ENCODE measurements at regions not wholly inside any gene's neighbourhood (a gene's known extent, or its start where the extent isn't known, plus 50 kb on each side); places are given as distances from the start of the nearest gene placed in this dataset.

- Histone ChIP-seq H3K4me2 (no peak overlapping the region), H3K4me3 (no peak overlapping the region), H3K27ac (no peak overlapping the region), H3K4me1 (no peaks in the 10 kb centered on the region), H3K9me3 (no peaks in the 10 kb centered on the region)
- DNase-seq (ENCODE audit: low read depth in 1 of 2, low spot score in 1 of 2) (no peak), FAIRE-seq (no peak), ATAC-seq (no peak)
- CTCF ChIA-PET = no interaction called here
- 2% methylated on average over 1 of the region's 1 CpG for WGBS (ENCODE audit: missing lambda C conversion rate)
- POLR2A ChIA-PET = no interaction called here
- TF ChIP-seq, protein P1, sequence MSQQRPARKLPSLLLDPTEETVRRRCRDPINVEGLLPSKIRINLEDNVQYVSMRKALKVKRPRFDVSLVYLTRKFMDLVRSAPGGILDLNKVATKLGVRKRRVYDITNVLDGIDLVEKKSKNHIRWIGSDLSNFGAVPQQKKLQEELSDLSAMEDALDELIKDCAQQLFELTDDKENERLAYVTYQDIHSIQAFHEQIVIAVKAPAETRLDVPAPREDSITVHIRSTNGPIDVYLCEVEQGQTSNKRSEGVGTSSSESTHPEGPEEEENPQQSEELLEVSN (IDR thresholded peaks at IDR 0.05; ENCODE audit: borderline replicate concordance, low read depth) = no peak
- TF ChIP-seq FOSL2 (IDR thresholded peaks at IDR 0.05) = no peak
- no peak for TF ChIP-seq FOSL2 (CRISPR knock-in tag; IDR thresholded peaks at IDR 0.05)
- TF ChIP-seq, protein P2, sequence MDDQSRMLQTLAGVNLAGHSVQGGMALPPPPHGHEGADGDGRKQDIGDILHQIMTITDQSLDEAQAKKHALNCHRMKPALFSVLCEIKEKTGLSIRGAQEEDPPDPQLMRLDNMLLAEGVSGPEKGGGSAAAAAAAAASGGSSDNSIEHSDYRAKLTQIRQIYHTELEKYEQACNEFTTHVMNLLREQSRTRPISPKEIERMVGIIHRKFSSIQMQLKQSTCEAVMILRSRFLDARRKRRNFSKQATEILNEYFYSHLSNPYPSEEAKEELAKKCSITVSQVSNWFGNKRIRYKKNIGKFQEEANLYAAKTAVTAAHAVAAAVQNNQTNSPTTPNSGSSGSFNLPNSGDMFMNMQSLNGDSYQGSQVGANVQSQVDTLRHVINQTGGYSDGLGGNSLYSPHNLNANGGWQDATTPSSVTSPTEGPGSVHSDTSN (IDR thresholded peaks at IDR 0.05) = no peak
Measured at GRCh38 chr7:121748546-121748945, 124.4 kb upstream of the PTPRZ1 start.

- no peak overlapping the region for H3K4me2 ChIP-seq
- no peaks in the 10 kb centered on the region for H3K4me1 ChIP-seq
- no peak overlapping the region for H3K27ac ChIP-seq
- H3K9me3 ChIP-seq = no peaks in the 10 kb centered on the region
- DNase-seq (ENCODE audit: low read depth in 1 of 2, low spot score in 1 of 2) (no peak), ATAC-seq (no peak), FAIRE-seq (no peak)
- TF ChIP-seq KDM1A (IDR thresholded peaks at IDR 0.05; ENCODE audit: low read depth) = no peak
- no peak for TF ChIP-seq HOXB13 (CRISPR knock-in tag; IDR thresholded peaks at IDR 0.05; ENCODE audit: low read depth)
- TF ChIP-seq, protein P3, sequence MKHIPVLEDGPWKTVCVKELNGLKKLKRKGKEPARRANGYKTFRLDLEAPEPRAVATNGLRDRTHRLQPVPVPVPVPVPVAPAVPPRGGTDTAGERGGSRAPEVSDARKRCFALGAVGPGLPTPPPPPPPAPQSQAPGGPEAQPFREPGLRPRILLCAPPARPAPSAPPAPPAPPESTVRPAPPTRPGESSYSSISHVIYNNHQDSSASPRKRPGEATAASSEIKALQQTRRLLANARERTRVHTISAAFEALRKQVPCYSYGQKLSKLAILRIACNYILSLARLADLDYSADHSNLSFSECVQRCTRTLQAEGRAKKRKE (CRISPR knock-in tag; IDR thresholded peaks at IDR 0.05; ENCODE audit: low read depth) = no peak
- TF ChIP-seq POLR2A (IDR thresholded peaks at IDR 0.05; ENCODE audit: low read length) = no peak
- TF ChIP-seq MYC (IDR thresholded peaks at IDR 0.05; ENCODE audit: borderline replicate concordance, low read length) = no peak
- TF ChIP-seq RARB (CRISPR knock-in tag; IDR thresholded peaks at IDR 0.05) = no peak
- TF ChIP-seq RAD21 (conservative IDR thresholded peaks at IDR 0.05 in 1 of 2, IDR thresholded peaks at IDR 0.05 in 1 of 2) = no peak
- H3K4me3 ChIP-seq = no peak overlapping the region
- ChIA-PET POLR2A (no interaction called here), CTCF (no interaction called here)
- WGBS (ENCODE audit: missing lambda C conversion rate) = 0% methylated on average over 1 of the region's 1 CpG
Measured at GRCh38 chr7:121745856-121746255, 127.1 kb upstream of the PTPRZ1 start.

DNA sequence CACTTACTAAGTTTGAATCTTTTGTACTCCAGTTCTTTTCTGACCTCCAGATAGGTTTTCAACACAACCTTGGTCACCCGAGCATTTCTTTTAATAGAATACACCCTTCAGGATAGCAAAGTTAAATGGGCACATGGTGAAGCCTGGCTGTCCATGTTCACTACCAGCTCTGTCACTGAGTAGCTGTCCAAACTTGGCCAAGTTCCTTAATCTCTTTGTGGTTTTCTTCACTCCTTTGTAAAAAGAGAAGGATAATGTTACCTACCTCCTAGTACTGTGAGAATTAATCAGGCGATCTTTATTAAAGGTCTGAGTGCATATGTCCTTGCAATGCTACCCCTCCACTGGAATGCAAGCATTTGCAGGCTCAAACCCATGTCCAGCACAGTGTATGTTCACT lies 128.1 kb upstream of the PTPRZ1 start:
- ATAC-seq = no peak
- no peak overlapping the region for H3K27ac ChIP-seq
- no peaks in the 10 kb centered on the region for H3K9me3 ChIP-seq
- TF ChIP-seq RCOR1 (IDR thresholded peaks at IDR 0.05; ENCODE audit: low read depth, low read length) = no peak
- no peak for TF ChIP-seq KDM5A (IDR thresholded peaks at IDR 0.05)
- TF ChIP-seq RNF2 (IDR thresholded peaks at IDR 0.05; ENCODE audit: borderline replicate concordance, low read depth) = no peak
- TF ChIP-seq, protein P2 (IDR thresholded peaks at IDR 0.05) = no peak
- no peaks in the 10 kb centered on the region for H3K4me1 ChIP-seq
- no peak overlapping the region for H3K4me3 ChIP-seq
- ChIA-PET CTCF (no interaction called here), POLR2A (no interaction called here)
- 2% methylated on average over 2 of the region's 2 CpGs for WGBS (ENCODE audit: missing lambda C conversion rate)
- DNase-seq (ENCODE audit: low read depth in 1 of 2, low spot score in 1 of 2) = no peak
- H3K4me2 ChIP-seq = no peak overlapping the region
- no peak for FAIRE-seq

GRCh38 chr7:121744319-121744718 lies 128.6 kb upstream of the PTPRZ1 start:
- FAIRE-seq (no peak), ATAC-seq (no peak), DNase-seq (ENCODE audit: low read depth in 1 of 2, low spot score in 1 of 2) (no peak)
- Histone ChIP-seq H3K4me2 (no peak overlapping the region), H3K9me3 (no peaks in the 10 kb centered on the region), H3K27ac (no peak overlapping the region), H3K4me3 (no peak overlapping the region), H3K4me1 (no peaks in the 10 kb centered on the region)
- CTCF ChIA-PET = no interaction called here
- POLR2A ChIA-PET = no interaction called here
- 3% methylated on average over 3 of the region's 3 CpGs for WGBS (ENCODE audit: missing lambda C conversion rate)
- TF ChIP-seq PHF8 (IDR thresholded peaks at IDR 0.05; ENCODE audit: borderline replicate concordance, low read depth) (no peak), SREBF2 (IDR thresholded peaks at IDR 0.05) (no peak), NFE2L2 (conservative IDR thresholded peaks at IDR 0.05; ENCODE audit: low read length) (no peak), KDM1A (IDR thresholded peaks at IDR 0.05; ENCODE audit: low read depth) (no peak), CHD4 (IDR thresholded peaks at IDR 0.05; ENCODE audit: borderline replicate concordance) (no peak), MYC (IDR thresholded peaks at IDR 0.05; ENCODE audit: borderline replicate concordance, low read length) (no peak), TP53 (CRISPR knock-in tag; IDR thresholded peaks at IDR 0.05) (no peak), ESRRA (IDR thresholded peaks at IDR 0.05; ENCODE audit: borderline replicate concordance, low read length) (no peak), GATA3 (IDR thresholded peaks at IDR 0.05; ENCODE audit: borderline replicate concordance) (no peak), RAD21 (conservative IDR thresholded peaks at IDR 0.05 in 1 of 2, IDR thresholded peaks at IDR 0.05 in 1 of 2) (no peak)
- TF ChIP-seq, protein P4, sequence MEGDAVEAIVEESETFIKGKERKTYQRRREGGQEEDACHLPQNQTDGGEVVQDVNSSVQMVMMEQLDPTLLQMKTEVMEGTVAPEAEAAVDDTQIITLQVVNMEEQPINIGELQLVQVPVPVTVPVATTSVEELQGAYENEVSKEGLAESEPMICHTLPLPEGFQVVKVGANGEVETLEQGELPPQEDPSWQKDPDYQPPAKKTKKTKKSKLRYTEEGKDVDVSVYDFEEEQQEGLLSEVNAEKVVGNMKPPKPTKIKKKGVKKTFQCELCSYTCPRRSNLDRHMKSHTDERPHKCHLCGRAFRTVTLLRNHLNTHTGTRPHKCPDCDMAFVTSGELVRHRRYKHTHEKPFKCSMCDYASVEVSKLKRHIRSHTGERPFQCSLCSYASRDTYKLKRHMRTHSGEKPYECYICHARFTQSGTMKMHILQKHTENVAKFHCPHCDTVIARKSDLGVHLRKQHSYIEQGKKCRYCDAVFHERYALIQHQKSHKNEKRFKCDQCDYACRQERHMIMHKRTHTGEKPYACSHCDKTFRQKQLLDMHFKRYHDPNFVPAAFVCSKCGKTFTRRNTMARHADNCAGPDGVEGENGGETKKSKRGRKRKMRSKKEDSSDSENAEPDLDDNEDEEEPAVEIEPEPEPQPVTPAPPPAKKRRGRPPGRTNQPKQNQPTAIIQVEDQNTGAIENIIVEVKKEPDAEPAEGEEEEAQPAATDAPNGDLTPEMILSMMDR (IDR thresholded peaks at IDR 0.05) = no peak
- TF ChIP-seq, protein P2 (IDR thresholded peaks at IDR 0.05) = no peak
- TF ChIP-seq, protein P5, sequence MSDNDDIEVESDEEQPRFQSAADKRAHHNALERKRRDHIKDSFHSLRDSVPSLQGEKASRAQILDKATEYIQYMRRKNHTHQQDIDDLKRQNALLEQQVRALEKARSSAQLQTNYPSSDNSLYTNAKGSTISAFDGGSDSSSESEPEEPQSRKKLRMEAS (IDR thresholded peaks at IDR 0.05) = no peak
- TF ChIP-seq, protein P1 (IDR thresholded peaks at IDR 0.05; ENCODE audit: borderline replicate concordance, low read depth) = no peak
